ENCODE measurements at regions not wholly inside any gene's neighbourhood (a gene's known extent, or its start where the extent isn't known, plus 50 kb on each side); places are given as distances from the start of the nearest gene placed in this dataset.

DNA sequence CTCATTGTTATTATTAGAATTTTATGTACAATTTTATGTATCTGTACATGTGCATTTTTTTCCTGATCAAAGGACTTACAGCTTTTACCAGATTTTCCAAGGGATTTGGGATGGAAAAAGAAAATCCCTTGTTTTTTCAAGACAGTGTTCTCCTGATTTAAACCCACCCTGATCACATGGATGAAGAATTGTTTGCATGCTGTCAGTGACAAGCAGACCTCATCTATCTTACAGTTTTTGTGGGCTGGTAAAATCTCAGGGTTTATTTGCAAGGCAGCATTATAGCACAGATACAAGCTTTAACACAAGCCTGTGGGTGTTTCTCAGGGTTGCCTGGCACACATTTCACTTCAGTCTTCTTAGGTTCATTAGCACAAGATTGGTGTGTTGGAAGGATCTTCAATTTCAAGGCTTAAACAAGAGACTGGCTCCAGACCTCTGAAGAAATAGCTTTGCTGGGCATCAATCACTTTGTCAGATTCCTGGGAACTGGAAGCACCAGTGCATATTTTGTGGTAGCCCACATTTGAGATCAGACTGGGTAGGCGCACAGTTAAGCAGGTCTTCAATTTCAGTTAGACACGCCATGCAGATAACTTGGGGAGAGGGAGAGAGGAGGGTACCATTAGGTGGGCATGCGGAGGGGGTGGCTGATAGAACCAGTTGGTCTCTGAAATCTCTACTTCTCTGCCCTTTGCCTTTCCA, 118.0 kb downstream of the TBX5 start:
- H3K36me3 Mint-ChIP-seq: no peaks in the 10 kb centered on the region
- no peak overlapping the region for H3K27ac Mint-ChIP-seq
- H3K4me1 Mint-ChIP-seq: no peaks in the 10 kb centered on the region
- ChIA-PET CTCF (no interaction called here), POLR2A (no interaction called here)
- H3K27me3 ChIP-seq (ENCODE audit: control insufficient read depth in 2 of 2, insufficient read depth in 2 of 2, low read length in 2 of 2): no peaks in the 10 kb centered on the region
- ATAC-seq: no peak
- H3K4me1 ChIP-seq (ENCODE audit: control insufficient read depth in 2 of 2, insufficient read depth in 2 of 2, low read length in 2 of 2): no peaks in the 10 kb centered on the region
- no peak for DNase-seq
- H3K27ac ChIP-seq (ENCODE audit: low read depth, low read length): no peak overlapping the region
- peaks cover 3 to 24% (median 21%) of the 10 kb centered on the region in 5 donors for H3K27me3 Mint-ChIP-seq
- H3K4me3 Mint-ChIP-seq: no peak overlapping the region
- intact Hi-C loops (cut with micrococcal nuclease): no loop called here
- no peaks in the 10 kb centered on the region for H3K9me3 ChIP-seq (ENCODE audit: control insufficient read depth in 2 of 3, low read length in 3 of 3)
- H3K4me3 ChIP-seq (ENCODE audit: low read length): no peak overlapping the region
- no peaks in the 10 kb centered on the region for H3K36me3 ChIP-seq (ENCODE audit: control insufficient read depth in 2 of 3, insufficient read depth in 3 of 3, low read length in 3 of 3)
- H3K9me3 Mint-ChIP-seq: peaks cover 0 to 3% (median 0%) of the 10 kb centered on the region in 11 donors

DNA sequence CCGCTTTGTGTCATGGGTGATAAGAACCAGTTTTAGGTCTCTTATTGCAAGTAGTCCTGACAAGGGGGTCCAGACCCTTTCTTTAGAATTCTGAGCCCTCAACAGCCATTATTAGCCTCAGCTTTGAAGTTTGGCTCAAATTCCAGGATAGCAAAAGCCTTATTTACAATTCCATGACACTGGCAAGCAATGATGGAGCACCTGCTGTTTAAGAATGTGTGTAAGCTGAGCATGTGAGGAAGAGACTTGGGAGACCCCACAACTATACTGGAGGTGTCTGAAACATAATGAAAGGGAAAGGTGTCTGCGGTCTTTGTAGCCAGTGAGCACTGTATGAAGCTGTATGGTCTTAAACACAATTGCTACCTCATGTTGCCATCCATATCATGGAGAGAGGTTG, 119.8 kb downstream of the TBX5 start:
- POLR2A ChIA-PET: no interaction called here
- Mint-ChIP-seq H3K36me3 (no peaks in the 10 kb centered on the region), H3K4me1 (no peaks in the 10 kb centered on the region), H3K9me3 (peaks cover 0 to 3% (median 0%) of the 10 kb centered on the region in 11 donors), H3K27ac (no peak overlapping the region), H3K4me3 (no peak overlapping the region), H3K27me3 (peaks cover 3 to 24% (median 22%) of the 10 kb centered on the region in 5 donors)
- ATAC-seq (no peak), DNase-seq (no peak)
- no peak overlapping the region for H3K4me3 ChIP-seq (ENCODE audit: low read length)
- H3K9me3 ChIP-seq (ENCODE audit: control insufficient read depth in 2 of 3, low read length in 3 of 3): no peaks in the 10 kb centered on the region
- H3K36me3 ChIP-seq (ENCODE audit: control insufficient read depth in 2 of 3, insufficient read depth in 3 of 3, low read length in 3 of 3): no peaks in the 10 kb centered on the region
- H3K27me3 ChIP-seq (ENCODE audit: control insufficient read depth in 2 of 2, insufficient read depth in 2 of 2, low read length in 2 of 2): no peaks in the 10 kb centered on the region
- intact Hi-C loops (cut with micrococcal nuclease): no loop called here
- CTCF ChIA-PET: no interaction called here
- no peak overlapping the region for H3K27ac ChIP-seq (ENCODE audit: low read depth, low read length)
- no peaks in the 10 kb centered on the region for H3K4me1 ChIP-seq (ENCODE audit: control insufficient read depth in 2 of 2, insufficient read depth in 2 of 2, low read length in 2 of 2)

DNA sequence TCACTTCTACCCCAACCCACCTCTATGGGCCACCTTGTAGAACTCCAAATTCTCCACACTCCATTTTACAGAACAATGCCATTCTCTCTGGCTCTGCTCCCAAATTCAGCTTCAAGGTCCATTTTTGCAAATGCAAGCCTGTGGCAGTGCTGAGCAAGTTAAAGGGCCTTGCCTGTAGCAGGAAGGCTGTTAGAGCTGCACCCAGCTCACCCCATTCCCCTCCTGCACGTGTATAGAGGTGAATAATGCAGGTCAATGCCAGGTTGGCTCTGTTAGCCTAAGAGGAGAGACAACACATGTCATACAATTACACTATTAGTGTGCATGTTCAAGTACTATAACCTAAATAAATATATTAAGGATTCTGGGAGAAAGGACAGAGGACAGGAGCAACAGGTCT, 120.4 kb downstream of the TBX5 start:
- Mint-ChIP-seq H3K4me3 (no peak overlapping the region), H3K36me3 (no peaks in the 10 kb centered on the region), H3K9me3 (peaks cover 0 to 3% (median 0%) of the 10 kb centered on the region in 11 donors), H3K27me3 (peaks cover 3 to 24% (median 20%) of the 10 kb centered on the region in 5 donors), H3K27ac (no peak overlapping the region), H3K4me1 (no peaks in the 10 kb centered on the region)
- no peaks in the 10 kb centered on the region for H3K4me1 ChIP-seq (ENCODE audit: control insufficient read depth in 2 of 2, insufficient read depth in 2 of 2, low read length in 2 of 2)
- POLR2A ChIA-PET: no interaction called here
- no peaks in the 10 kb centered on the region for H3K36me3 ChIP-seq (ENCODE audit: control insufficient read depth in 2 of 3, insufficient read depth in 3 of 3, low read length in 3 of 3)
- CTCF ChIA-PET: no interaction called here
- DNase-seq (no peak), ATAC-seq (no peak)
- no peaks in the 10 kb centered on the region for H3K9me3 ChIP-seq (ENCODE audit: control insufficient read depth in 2 of 3, low read length in 3 of 3)
- intact Hi-C loops (cut with micrococcal nuclease): no loop called here
- no peak overlapping the region for H3K4me3 ChIP-seq (ENCODE audit: low read length)
- H3K27me3 ChIP-seq (ENCODE audit: control insufficient read depth in 2 of 2, insufficient read depth in 2 of 2, low read length in 2 of 2): no peaks in the 10 kb centered on the region
- no peak overlapping the region for H3K27ac ChIP-seq (ENCODE audit: low read depth, low read length)

DNA sequence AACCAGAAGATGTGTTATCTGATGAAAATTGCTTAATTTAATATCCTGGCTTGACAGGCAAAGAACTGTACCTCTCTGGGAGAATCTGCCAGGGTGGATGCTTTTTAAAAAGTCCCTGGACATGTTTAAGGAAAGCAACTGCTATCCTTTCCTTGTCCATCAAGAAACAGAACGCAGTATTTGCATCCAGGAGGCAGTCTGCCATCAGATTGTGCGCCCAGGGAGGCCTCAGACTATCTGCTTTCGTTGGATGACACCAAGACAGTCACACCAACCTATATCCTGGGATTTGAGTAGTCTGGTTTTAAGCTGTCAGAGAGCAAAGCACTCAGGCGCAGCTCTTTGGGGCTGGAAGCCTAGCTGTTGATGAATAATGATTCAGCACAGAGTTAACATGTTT, 121.9 kb downstream of the TBX5 start:
- Histone ChIP-seq H3K27ac (ENCODE audit: low read depth, low read length) (no peak overlapping the region), H3K4me3 (ENCODE audit: low read length) (no peak overlapping the region), H3K27me3 (ENCODE audit: control insufficient read depth in 2 of 2, insufficient read depth in 2 of 2, low read length in 2 of 2) (no peaks in the 10 kb centered on the region), H3K36me3 (ENCODE audit: control insufficient read depth in 2 of 3, insufficient read depth in 3 of 3, low read length in 3 of 3) (no peaks in the 10 kb centered on the region), H3K9me3 (ENCODE audit: control insufficient read depth in 2 of 3, low read length in 3 of 3) (no peaks in the 10 kb centered on the region), H3K4me1 (ENCODE audit: control insufficient read depth in 2 of 2, insufficient read depth in 2 of 2, low read length in 2 of 2) (no peaks in the 10 kb centered on the region)
- Mint-ChIP-seq H3K36me3 (no peaks in the 10 kb centered on the region), H3K4me3 (no peak overlapping the region), H3K27me3 (peaks cover 3 to 23% (median 15%) of the 10 kb centered on the region in 5 donors), H3K27ac (no peak overlapping the region), H3K9me3 (peaks cover 0 to 3% (median 0%) of the 10 kb centered on the region in 11 donors), H3K4me1 (no peaks in the 10 kb centered on the region)
- ChIA-PET POLR2A (no interaction called here), CTCF (no interaction called here)
- ATAC-seq (no peak), DNase-seq (no peak)
- intact Hi-C loops (cut with micrococcal nuclease): no loop called here

DNA sequence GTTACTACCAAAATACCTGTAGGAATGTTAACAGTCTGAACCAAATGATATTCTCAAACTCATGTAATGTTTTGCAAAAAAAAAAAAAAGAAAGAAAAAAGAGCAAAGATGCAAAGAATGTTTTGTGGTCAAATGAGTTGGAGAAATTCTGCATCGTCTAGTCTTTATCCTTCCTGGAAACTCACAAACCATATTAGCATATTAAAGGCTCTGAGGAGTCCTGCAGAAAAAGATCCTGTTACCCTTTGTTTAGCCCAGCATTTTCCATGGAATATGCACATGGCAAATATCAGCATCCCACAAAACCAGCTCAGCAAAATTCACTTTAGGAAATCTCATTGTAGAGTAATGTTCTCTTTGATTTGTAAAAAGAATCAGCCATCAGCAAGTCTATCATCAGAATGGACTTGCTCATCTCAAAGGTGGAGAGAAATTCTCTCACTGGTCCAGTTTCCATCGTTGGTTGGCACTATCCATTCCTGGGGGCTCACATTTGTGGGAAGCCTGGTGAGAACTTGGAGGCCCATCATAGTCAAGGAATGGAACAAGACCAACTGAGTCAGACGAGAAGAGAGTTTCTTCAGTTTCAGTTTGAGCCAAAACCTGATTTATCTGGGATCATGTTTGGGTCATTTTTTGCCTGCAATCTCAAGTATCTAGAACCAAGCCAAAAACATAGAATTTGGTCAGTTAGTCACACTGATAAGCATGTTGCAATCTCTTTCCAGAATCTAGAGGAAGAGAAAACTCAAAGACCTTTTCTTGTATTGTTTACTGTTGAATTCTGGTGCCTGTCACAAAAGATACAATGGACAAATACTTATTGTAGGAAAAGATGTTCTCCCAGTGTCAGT, 129.8 kb downstream of the TBX5 start:
- POLR2A ChIA-PET: no interaction called here
- ATAC-seq (no peak), DNase-seq (no peak)
- Histone ChIP-seq H3K27me3 (ENCODE audit: control insufficient read depth in 2 of 2, insufficient read depth in 2 of 2, low read length in 2 of 2) (no peaks in the 10 kb centered on the region), H3K36me3 (ENCODE audit: control insufficient read depth in 2 of 3, insufficient read depth in 3 of 3, low read length in 3 of 3) (no peaks in the 10 kb centered on the region), H3K9me3 (ENCODE audit: control insufficient read depth in 2 of 3, low read length in 3 of 3) (no peaks in the 10 kb centered on the region), H3K4me3 (ENCODE audit: low read length) (no peak overlapping the region), H3K4me1 (ENCODE audit: control insufficient read depth in 2 of 2, insufficient read depth in 2 of 2, low read length in 2 of 2) (no peaks in the 10 kb centered on the region), H3K27ac (ENCODE audit: low read depth, low read length) (no peak overlapping the region)
- Mint-ChIP-seq H3K9me3 (peaks cover 0 to 9% (median 0%) of the 10 kb centered on the region in 11 donors), H3K4me1 (no peaks in the 10 kb centered on the region), H3K4me3 (no peak overlapping the region), H3K27me3 (peaks cover 0 to 13% (median 6%) of the 10 kb centered on the region in 5 donors), H3K36me3 (no peaks in the 10 kb centered on the region), H3K27ac (no peak overlapping the region)
- intact Hi-C loops (cut with micrococcal nuclease): no loop called here
- CTCF ChIA-PET: no interaction called here

DNA sequence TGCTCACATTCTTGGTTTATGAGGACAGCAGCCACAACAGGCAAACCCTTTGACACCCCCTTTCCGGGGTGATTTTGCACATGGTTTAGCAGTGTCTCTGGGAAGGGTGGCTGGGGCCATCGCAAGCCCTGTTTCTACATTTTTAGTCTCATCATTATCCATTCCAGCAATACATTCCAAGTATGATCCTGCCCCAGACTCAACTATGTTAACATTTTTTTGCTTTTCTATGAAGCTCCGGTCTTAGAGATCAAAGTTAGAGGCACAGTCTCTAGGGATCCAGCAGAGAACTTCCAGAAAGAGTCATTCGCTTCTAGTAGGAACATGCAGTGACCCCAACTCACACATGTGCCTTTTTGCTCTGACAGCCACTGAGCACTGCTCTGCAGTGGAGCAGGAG, 130.9 kb downstream of the TBX5 start:
- ATAC-seq (no peak), DNase-seq (no peak)
- Mint-ChIP-seq H3K36me3 (no peaks in the 10 kb centered on the region), H3K9me3 (peaks cover 0 to 9% (median 0%) of the 10 kb centered on the region in 11 donors), H3K4me1 (no peaks in the 10 kb centered on the region), H3K27me3 (peaks cover 0 to 15% (median 6%) of the 10 kb centered on the region in 5 donors), H3K4me3 (no peak overlapping the region), H3K27ac (no peak overlapping the region)
- ChIA-PET POLR2A (no interaction called here), CTCF (no interaction called here)
- Histone ChIP-seq H3K27me3 (ENCODE audit: control insufficient read depth in 2 of 2, insufficient read depth in 2 of 2, low read length in 2 of 2) (no peaks in the 10 kb centered on the region), H3K27ac (ENCODE audit: low read depth, low read length) (no peak overlapping the region), H3K4me3 (ENCODE audit: low read length) (no peak overlapping the region), H3K9me3 (ENCODE audit: control insufficient read depth in 2 of 3, low read length in 3 of 3) (no peaks in the 10 kb centered on the region), H3K36me3 (ENCODE audit: control insufficient read depth in 2 of 3, insufficient read depth in 3 of 3, low read length in 3 of 3) (no peaks in the 10 kb centered on the region), H3K4me1 (ENCODE audit: control insufficient read depth in 2 of 2, insufficient read depth in 2 of 2, low read length in 2 of 2) (no peaks in the 10 kb centered on the region)
- intact Hi-C loops (cut with micrococcal nuclease): no loop called here

DNA sequence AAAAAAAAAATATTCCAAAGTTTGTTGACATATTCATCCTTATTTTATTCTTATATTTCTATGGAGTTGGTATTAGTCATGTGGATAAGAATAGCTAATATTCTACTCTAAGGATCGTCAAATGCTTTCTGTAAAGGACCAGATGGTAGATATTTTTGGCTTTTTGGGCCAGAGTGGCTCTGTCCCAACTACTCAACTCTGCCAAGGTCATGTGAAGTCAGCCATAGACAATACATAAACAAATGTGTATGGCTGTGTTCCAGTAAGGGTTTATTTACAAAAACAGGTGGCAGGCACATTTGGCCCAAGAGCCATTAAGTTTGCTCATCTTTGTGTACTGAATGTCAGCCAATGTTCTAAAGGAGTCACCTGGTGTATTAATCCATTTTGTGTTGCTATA, 131.8 kb downstream of the TBX5 start:
- ATAC-seq (no peak), DNase-seq (no peak)
- Mint-ChIP-seq H3K4me3 (no peak overlapping the region), H3K9me3 (peaks cover 0 to 9% (median 0%) of the 10 kb centered on the region in 11 donors), H3K36me3 (no peaks in the 10 kb centered on the region), H3K27me3 (peaks cover 2 to 13% (median 7%) of the 10 kb centered on the region in 5 donors), H3K4me1 (no peaks in the 10 kb centered on the region), H3K27ac (no peak overlapping the region)
- H3K27ac ChIP-seq (ENCODE audit: low read depth, low read length): no peak overlapping the region
- no peaks in the 10 kb centered on the region for H3K27me3 ChIP-seq (ENCODE audit: control insufficient read depth in 2 of 2, insufficient read depth in 2 of 2, low read length in 2 of 2)
- H3K9me3 ChIP-seq (ENCODE audit: control insufficient read depth in 2 of 3, low read length in 3 of 3): no peaks in the 10 kb centered on the region
- no peaks in the 10 kb centered on the region for H3K4me1 ChIP-seq (ENCODE audit: control insufficient read depth in 2 of 2, insufficient read depth in 2 of 2, low read length in 2 of 2)
- ChIA-PET CTCF (no interaction called here), POLR2A (no interaction called here)
- intact Hi-C loops (cut with micrococcal nuclease): no loop called here
- H3K4me3 ChIP-seq (ENCODE audit: low read length): no peak overlapping the region
- no peaks in the 10 kb centered on the region for H3K36me3 ChIP-seq (ENCODE audit: control insufficient read depth in 2 of 3, insufficient read depth in 3 of 3, low read length in 3 of 3)

Measured in naive thymus-derived CD4-positive, alpha-beta T cell (primary cell).